ENCODE measurements at regions not wholly inside any gene's neighbourhood (a gene's known extent, or its start where the extent isn't known, plus 50 kb on each side); places are given as distances from the start of the nearest gene placed in this dataset.
"Not testable (repeated sequence)": the region's sequence is repeated elsewhere in the genome, so short reads cannot be mapped to it uniquely, and the experiment has no call there.

GRCh38 chr13:79837741-79838450 is 356.9 kb downstream of the NDFIP2 start:
- no peak overlapping the region for H3K4me3 Mint-ChIP-seq
- DNase-seq = no peak
- no peak overlapping the region for H3K27ac Mint-ChIP-seq
- no peaks in the 10 kb centered on the region for H3K27me3 Mint-ChIP-seq (ENCODE audit: low read depth)
- H3K9me3 Mint-ChIP-seq (ENCODE audit: insufficient read depth) = no peaks in the 10 kb centered on the region
- ATAC-seq = no peak
- H3K4me1 Mint-ChIP-seq (ENCODE audit: low read depth) = no peaks in the 10 kb centered on the region
- POLR2A ChIA-PET = no interaction called here
- no peaks in the 10 kb centered on the region for H3K36me3 Mint-ChIP-seq (ENCODE audit: low read depth)
- CTCF ChIA-PET = no interaction called here

- H3K4me1 Mint-ChIP-seq (ENCODE audit: low read depth); H3K27ac Mint-ChIP-seq; H3K27me3 Mint-ChIP-seq (ENCODE audit: low read depth); DNase-seq; H3K9me3 Mint-ChIP-seq (ENCODE audit: insufficient read depth); H3K4me3 Mint-ChIP-seq; CTCF ChIA-PET; POLR2A ChIA-PET; H3K36me3 Mint-ChIP-seq (ENCODE audit: low read depth); ATAC-seq: not testable (repeated sequence)
Measured at GRCh38 chr13:79836121-79836520, 355.2 kb downstream of the NDFIP2 start.

- POLR2A ChIA-PET = no interaction called here
- Mint-ChIP-seq H3K9me3 (ENCODE audit: insufficient read depth) (no peaks in the 10 kb centered on the region), H3K4me1 (ENCODE audit: low read depth) (no peaks in the 10 kb centered on the region), H3K27me3 (ENCODE audit: low read depth) (no peaks in the 10 kb centered on the region), H3K36me3 (ENCODE audit: low read depth) (no peaks in the 10 kb centered on the region), H3K4me3 (no peak overlapping the region), H3K27ac (no peak overlapping the region)
- DNase-seq (no peak), ATAC-seq (no peak)
- CTCF ChIA-PET = no interaction called here
Measured at GRCh38 chr13:79834876-79835275, 353.9 kb downstream of the NDFIP2 start.

- no peak overlapping the region for H3K4me3 Mint-ChIP-seq
- CTCF ChIA-PET = no interaction called here
- no peaks in the 10 kb centered on the region for H3K9me3 Mint-ChIP-seq (ENCODE audit: insufficient read depth)
- POLR2A ChIA-PET = no interaction called here
- DNase-seq (no peak), ATAC-seq (no peak)
- H3K27ac Mint-ChIP-seq = no peak overlapping the region
- H3K36me3 Mint-ChIP-seq (ENCODE audit: low read depth) = no peaks in the 10 kb centered on the region
- H3K27me3 Mint-ChIP-seq (ENCODE audit: low read depth) = no peaks in the 10 kb centered on the region
- no peaks in the 10 kb centered on the region for H3K4me1 Mint-ChIP-seq (ENCODE audit: low read depth)
Measured at GRCh38 chr13:79833991-79834390, 353.0 kb downstream of the NDFIP2 start.

- DNase-seq (no peak), ATAC-seq (no peak)
- ChIA-PET CTCF (no interaction called here), POLR2A (no interaction called here)
- H3K9me3 Mint-ChIP-seq (ENCODE audit: insufficient read depth) = no peaks in the 10 kb centered on the region
- H3K4me3 Mint-ChIP-seq = no peak overlapping the region
- no peaks in the 10 kb centered on the region for H3K36me3 Mint-ChIP-seq (ENCODE audit: low read depth)
- no peaks in the 10 kb centered on the region for H3K4me1 Mint-ChIP-seq (ENCODE audit: low read depth)
- no peak overlapping the region for H3K27ac Mint-ChIP-seq
- H3K27me3 Mint-ChIP-seq (ENCODE audit: low read depth) = no peaks in the 10 kb centered on the region
Measured at GRCh38 chr13:79831556-79831955, 350.6 kb downstream of the NDFIP2 start.

- ChIA-PET POLR2A (no interaction called here), CTCF (no interaction called here)
- no peaks in the 10 kb centered on the region for H3K36me3 Mint-ChIP-seq (ENCODE audit: low read depth)
- DNase-seq = no peak
- H3K27me3 Mint-ChIP-seq (ENCODE audit: low read depth) = no peaks in the 10 kb centered on the region
- H3K9me3 Mint-ChIP-seq (ENCODE audit: insufficient read depth) = no peaks in the 10 kb centered on the region
- no peak overlapping the region for H3K27ac Mint-ChIP-seq
- ATAC-seq = no peak
- no peaks in the 10 kb centered on the region for H3K4me1 Mint-ChIP-seq (ENCODE audit: low read depth)
- no peak overlapping the region for H3K4me3 Mint-ChIP-seq
Measured at GRCh38 chr13:79830945-79831344, 350.0 kb downstream of the NDFIP2 start.

GRCh38 chr13:79830426-79830825 is 349.5 kb downstream of the NDFIP2 start:
- Mint-ChIP-seq H3K27me3 (ENCODE audit: low read depth) (no peaks in the 10 kb centered on the region), H3K27ac (no peak overlapping the region), H3K4me1 (ENCODE audit: low read depth) (no peaks in the 10 kb centered on the region), H3K4me3 (no peak overlapping the region), H3K9me3 (ENCODE audit: insufficient read depth) (no peaks in the 10 kb centered on the region), H3K36me3 (ENCODE audit: low read depth) (no peaks in the 10 kb centered on the region)
- POLR2A ChIA-PET = no interaction called here
- CTCF ChIA-PET = no interaction called here
- DNase-seq = no peak
- no peak for ATAC-seq

- no peak overlapping the region for H3K4me3 Mint-ChIP-seq
- CTCF ChIA-PET = no interaction called here
- H3K36me3 Mint-ChIP-seq (ENCODE audit: low read depth) = no peaks in the 10 kb centered on the region
- DNase-seq (no peak), ATAC-seq (no peak)
- POLR2A ChIA-PET = no interaction called here
- H3K27me3 Mint-ChIP-seq (ENCODE audit: low read depth) = no peaks in the 10 kb centered on the region
- H3K4me1 Mint-ChIP-seq (ENCODE audit: low read depth) = no peaks in the 10 kb centered on the region
- H3K9me3 Mint-ChIP-seq (ENCODE audit: insufficient read depth) = no peaks in the 10 kb centered on the region
- no peak overlapping the region for H3K27ac Mint-ChIP-seq
Measured at GRCh38 chr13:79829880-79830279, 348.9 kb downstream of the NDFIP2 start.

GRCh38 chr13:79825959-79826358 is 345.0 kb downstream of the NDFIP2 start:
- no peak for DNase-seq
- no peaks in the 10 kb centered on the region for H3K4me1 Mint-ChIP-seq (ENCODE audit: low read depth)
- H3K4me3 Mint-ChIP-seq = no peak overlapping the region
- no peak overlapping the region for H3K27ac Mint-ChIP-seq
- no peaks in the 10 kb centered on the region for H3K27me3 Mint-ChIP-seq (ENCODE audit: low read depth)
- ATAC-seq = no peak
- CTCF ChIA-PET = no interaction called here
- H3K9me3 Mint-ChIP-seq (ENCODE audit: insufficient read depth) = no peaks in the 10 kb centered on the region
- POLR2A ChIA-PET = no interaction called here
- no peaks in the 10 kb centered on the region for H3K36me3 Mint-ChIP-seq (ENCODE audit: low read depth)

- Mint-ChIP-seq H3K4me3 (no peak overlapping the region), H3K27me3 (ENCODE audit: low read depth) (no peaks in the 10 kb centered on the region), H3K27ac (no peak overlapping the region), H3K9me3 (ENCODE audit: insufficient read depth) (no peaks in the 10 kb centered on the region), H3K4me1 (ENCODE audit: low read depth) (no peaks in the 10 kb centered on the region), H3K36me3 (ENCODE audit: low read depth) (no peaks in the 10 kb centered on the region)
- CTCF ChIA-PET = no interaction called here
- ATAC-seq (no peak), DNase-seq (no peak)
- POLR2A ChIA-PET = no interaction called here
Measured at GRCh38 chr13:79815041-79815440, 334.1 kb downstream of the NDFIP2 start.

- no peaks in the 10 kb centered on the region for H3K36me3 Mint-ChIP-seq (ENCODE audit: low read depth)
- H3K27ac Mint-ChIP-seq = no peak overlapping the region
- ATAC-seq (no peak), DNase-seq (no peak)
- ChIA-PET POLR2A (no interaction called here), CTCF (no interaction called here)
- H3K4me3 Mint-ChIP-seq = no peak overlapping the region
- H3K9me3 Mint-ChIP-seq (ENCODE audit: insufficient read depth) = no peaks in the 10 kb centered on the region
- no peaks in the 10 kb centered on the region for H3K4me1 Mint-ChIP-seq (ENCODE audit: low read depth)
- H3K27me3 Mint-ChIP-seq (ENCODE audit: low read depth) = no peaks in the 10 kb centered on the region
Measured at GRCh38 chr13:79812070-79812850, 331.3 kb downstream of the NDFIP2 start.

- DNase-seq (no peak), ATAC-seq (no peak)
- POLR2A ChIA-PET = no interaction called here
- Mint-ChIP-seq H3K9me3 (ENCODE audit: insufficient read depth) (no peaks in the 10 kb centered on the region), H3K27ac (no peak overlapping the region), H3K4me1 (ENCODE audit: low read depth) (no peaks in the 10 kb centered on the region), H3K4me3 (no peak overlapping the region), H3K27me3 (ENCODE audit: low read depth) (no peaks in the 10 kb centered on the region), H3K36me3 (ENCODE audit: low read depth) (no peaks in the 10 kb centered on the region)
- CTCF ChIA-PET = no interaction called here
Measured at GRCh38 chr13:79811170-79811569, 330.2 kb downstream of the NDFIP2 start.

- H3K36me3 Mint-ChIP-seq (ENCODE audit: low read depth) = no peaks in the 10 kb centered on the region
- H3K4me1 Mint-ChIP-seq (ENCODE audit: low read depth) = no peaks in the 10 kb centered on the region
- ChIA-PET CTCF (no interaction called here), POLR2A (no interaction called here)
- DNase-seq = no peak
- no peak overlapping the region for H3K4me3 Mint-ChIP-seq
- H3K27me3 Mint-ChIP-seq (ENCODE audit: low read depth) = no peaks in the 10 kb centered on the region
- no peak for ATAC-seq
- H3K9me3 Mint-ChIP-seq (ENCODE audit: insufficient read depth) = no peaks in the 10 kb centered on the region
- H3K27ac Mint-ChIP-seq = no peak overlapping the region
Measured at GRCh38 chr13:79810669-79811068, 329.7 kb downstream of the NDFIP2 start.

Data from activated CD8-positive, alpha-beta T cell treated with anti-CD3 and anti-CD28 coated beads, Interleukin-2, amount 10 ng/mL, durations not matched to agents 7 days and 5 days (primary cell).